H1 (cell line): ENCODE measurements at regions not wholly inside any gene's neighbourhood (a gene's known extent, or its start where the extent isn't known, plus 50 kb on each side); places are given as distances from the start of the nearest gene placed in this dataset.

ENCODE experiments used
- CTCF ChIA-PET: fragments of 300-600 bp; sonication (Branson Sonifier 250); formaldehyde crosslinking; loops from one replicate; lab custom pipeline; 2021; ENCODE audit not compliant: partially characterized antibody; lab: Charles Lee
- POLR2A ChIA-PET: fragments of 300-600 bp; sonication (Branson Sonifier 250); formaldehyde crosslinking; loops from one replicate; lab custom pipeline; 2021; ENCODE audit warnings: inconsistent platforms; ENCODE audit not compliant: partially characterized antibody; lab: Charles Lee
- DNase-seq, 2 experiments: peaks; one replicate each; pipeline versions ENCODE4 v3.0.0 to v3.0.0-alpha.2; 2010 to 2022; ENCODE audit warnings: low spot score in 2 of 2, low read depth in 1 of 2, mixed read lengths in 1 of 2
- FAIRE-seq: peaks from 2 replicates; lab custom pipeline; 2011; peaks lifted over from hg19 to GRCh38; lab: Jason Lieb, UNC
- H2AFZ ChIP-seq: 2 replicates; pipeline ENCODE4 v1.8.1; 2012; ENCODE audit warnings: low read length, inconsistent platforms
- H2AK5ac ChIP-seq: 2 replicates; pipeline ENCODE4 v1.6.1; 2013; ENCODE audit warnings: low read depth, low read length
- H2BK120ac ChIP-seq: replicated peaks from 2 replicates; pipeline ENCODE3; 2013; ENCODE audit warnings: low read depth, low read length, inconsistent platforms
- H2BK12ac ChIP-seq: 2 replicates; pipeline ENCODE4 v1.6.1; 2013; ENCODE audit warnings: low read depth, low read length
- H2BK15ac ChIP-seq: 2 replicates; pipeline ENCODE4 v1.6.1; 2013; ENCODE audit warnings: low read length
- H2BK20ac ChIP-seq: 2 replicates; pipeline ENCODE4 v1.6.1; 2013; ENCODE audit warnings: low read length
- H2BK5ac ChIP-seq: 2 replicates; pipeline ENCODE4 v1.6.1; 2013; ENCODE audit warnings: low read depth, low read length
- H3K14ac ChIP-seq: 2 replicates; pipeline ENCODE4 v1.6.1; 2013; ENCODE audit warnings: inconsistent platforms; ENCODE audit not compliant: insufficient read length
- H3K18ac ChIP-seq: 2 replicates; pipeline ENCODE4 v1.6.1; 2013; ENCODE audit warnings: low read length; ENCODE audit errors: extremely low read depth
- H3K23ac ChIP-seq: 2 replicates; pipeline ENCODE4 v1.6.1; 2013; ENCODE audit warnings: inconsistent platforms; ENCODE audit not compliant: insufficient read length
- H3K23me2 ChIP-seq: 2 replicates; pipeline ENCODE4 v1.6.1; 2013; ENCODE audit warnings: low read depth, low read length
- H3K27ac ChIP-seq: 2 replicates; pipeline ENCODE4 v1.6.1; 2011; ENCODE audit warnings: low read depth, low read length, inconsistent platforms
- H3K27me3 ChIP-seq, 4 experiments: replicated peaks in 1 of 4; 1 replicate in 1 of 4; 2 replicates in 3 of 4; pipeline versions ENCODE4 v1.6.1 to v1.8.1; 2011 to 2013; ENCODE audit warnings: low read length in 3 of 4, mild to moderate bottlenecking in 3 of 4, inconsistent platforms in 2 of 4, mixed read lengths in 2 of 4, moderate library complexity in 1 of 4; ENCODE audit not compliant: control insufficient read depth in 3 of 4, insufficient read depth in 3 of 4; ENCODE audit errors: extremely low read depth in 1 of 4
- H3K36me3 ChIP-seq, 4 experiments: 2 replicates each; pipeline versions ENCODE4 v1.6.1 to v1.8.1; 2011 to 2013; ENCODE audit warnings: mild to moderate bottlenecking in 4 of 4, low read length in 3 of 4, moderate library complexity in 2 of 4, control low read depth in 1 of 4, inconsistent platforms in 1 of 4; ENCODE audit not compliant: insufficient read depth in 4 of 4, control insufficient read depth in 2 of 4
- H3K4ac ChIP-seq: replicated peaks from 2 replicates; pipeline ENCODE3; 2013; ENCODE audit warnings: low read length, low read depth, mixed read lengths, inconsistent platforms; ENCODE audit not compliant: insufficient read length
- H3K4me1 ChIP-seq, 4 experiments: replicated peaks in 1 of 4; 1 replicate in 1 of 4; 2 replicates in 3 of 4; pipeline versions ENCODE4 v1.6.1 to v1.8.1; 2011 to 2013; ENCODE audit warnings: low read length in 3 of 4, inconsistent platforms in 2 of 4, mixed read lengths in 1 of 4; ENCODE audit not compliant: insufficient read depth in 4 of 4, control insufficient read depth in 3 of 4
- H3K4me2 ChIP-seq, 2 experiments: 2 replicates each; pipeline versions ENCODE4 v1.6.1 to v1.8.1; 2011 to 2013; ENCODE audit warnings: low read depth in 2 of 2, low read length in 2 of 2, control low read depth in 1 of 2, inconsistent platforms in 1 of 2, mild to moderate bottlenecking in 1 of 2; ENCODE audit not compliant: insufficient read depth in 1 of 2
- H3K4me3 ChIP-seq, 4 experiments: fragments of 200-600, 300-600 bp in 1 of 4; sonication (generic), shearing (Covaris generic), sonication (Bioruptor Twin) in 1 of 4; 2 replicates each; pipeline versions ENCODE4 v1.5.1 to v1.8.1; 2011 to 2016; ENCODE audit warnings: low read length in 4 of 4, low read depth in 3 of 4, control low read depth in 2 of 4, inconsistent platforms in 2 of 4, mild to moderate bottlenecking in 2 of 4, mixed read lengths in 1 of 4, moderate library complexity in 1 of 4; ENCODE audit not compliant: insufficient read depth in 2 of 4; ENCODE audit errors: extremely low read depth in 1 of 4
- H3K56ac ChIP-seq: replicated peaks from 2 replicates; pipeline ENCODE3; 2013; ENCODE audit warnings: low read depth, mild to moderate bottlenecking, mixed read lengths, low read length, inconsistent platforms; ENCODE audit not compliant: insufficient read length
- H3K79me1 ChIP-seq: 2 replicates; pipeline ENCODE4 v1.6.1; 2013; ENCODE audit warnings: low read depth, low read length, control low read depth
- H3K79me2 ChIP-seq, 2 experiments: 2 replicates each; pipeline versions ENCODE4 v1.6.1 to v1.8.1; 2012 to 2013; ENCODE audit warnings: low read length in 2 of 2, mild to moderate bottlenecking in 2 of 2, inconsistent platforms in 1 of 2; ENCODE audit not compliant: insufficient read depth in 2 of 2, control insufficient read depth in 1 of 2
- H3K9ac ChIP-seq, 4 experiments: replicated peaks in 1 of 4; 1 replicate in 1 of 4; 2 replicates in 3 of 4; pipeline versions ENCODE4 v1.6.1 to v1.8.1; 2011 to 2013; ENCODE audit warnings: low read depth in 3 of 4, low read length in 3 of 4, control low read depth in 2 of 4, mild to moderate bottlenecking in 2 of 4, moderate library complexity in 2 of 4, inconsistent platforms in 1 of 4; ENCODE audit errors: extremely low read depth in 1 of 4
- H3K9me3 ChIP-seq, 2 experiments: 2 replicates each; pipeline versions ENCODE4 v1.6.1 to v1.8.1; 2012 to 2013; ENCODE audit warnings: mild to moderate bottlenecking in 2 of 2, moderate library complexity in 2 of 2, control low read depth in 1 of 2, inconsistent platforms in 1 of 2, low read depth in 1 of 2, low read length in 1 of 2, mixed read lengths in 1 of 2; ENCODE audit not compliant: insufficient read depth in 2 of 2
- H4K20me1 ChIP-seq, 2 experiments: replicated peaks in 1 of 2; 2 replicates each; pipeline versions ENCODE3 to v1.8.1; 2011 to 2013; ENCODE audit warnings: inconsistent platforms in 2 of 2, low read length in 2 of 2, mild to moderate bottlenecking in 1 of 2; ENCODE audit not compliant: insufficient read depth in 2 of 2, control insufficient read depth in 1 of 2
- H4K5ac ChIP-seq: 2 replicates; pipeline ENCODE4 v1.6.1; 2013; ENCODE audit warnings: low read length, low read depth, mixed read lengths, inconsistent platforms; ENCODE audit not compliant: insufficient read length
- H4K8ac ChIP-seq: 2 replicates; pipeline ENCODE4 v1.8.0; 2013; ENCODE audit warnings: mild to moderate bottlenecking, moderate library complexity, low read length, inconsistent platforms; ENCODE audit not compliant: insufficient read depth; ENCODE audit errors: extremely low read depth
- H4K91ac ChIP-seq: replicated peaks from 2 replicates; pipeline ENCODE3; 2013; ENCODE audit warnings: low read length, mixed read lengths, inconsistent platforms; ENCODE audit not compliant: insufficient read length
- POLR2A ChIP-seq, 2 experiments: IDR thresholded peaks; 1 replicate in 1 of 2; 2 replicates in 1 of 2; pipeline ENCODE4 v1.6.1; 2011; ENCODE audit warnings: low read depth in 2 of 2, low read length in 2 of 2, mild to moderate bottlenecking in 2 of 2; ENCODE audit errors: control extremely low read depth in 1 of 2
- POU5F1 ChIP-seq: IDR thresholded peaks from 2 replicates; pipeline ENCODE4 v1.6.1; 2011; ENCODE audit warnings: low read depth, mild to moderate bottlenecking, low read length, moderate library complexity
- RXRA ChIP-seq: IDR thresholded peaks from 2 replicates; pipeline ENCODE4 v1.6.1; 2011; ENCODE audit warnings: low read depth, mild to moderate bottlenecking, low read length, moderate library complexity; ENCODE audit not compliant: insufficient read depth
- SIRT6 ChIP-seq: IDR thresholded peaks from one replicate; pipeline ENCODE4 v1.7.1; 2012; ENCODE audit warnings: low read length, inconsistent platforms
- SP1 ChIP-seq: IDR thresholded peaks from 2 replicates; pipeline ENCODE4 v1.6.1; 2011; ENCODE audit warnings: low read depth, low read length
- ZNF274 ChIP-seq: IDR thresholded peaks from 2 replicates; pipeline ENCODE4 v1.7.0; 2012; ENCODE audit warnings: low read length, borderline replicate concordance; ENCODE audit errors: extremely low read depth
- WGBS, 2 experiments: shearing (Covaris generic) in 1 of 2; methylation state at CpG; one replicate each; pipeline versions ENCODE4 v1.1.6 to v1.1.7; 2013 to 2015; ENCODE audit warnings: low lambda C conversion rate in 2 of 2, mixed read lengths in 2 of 2, inconsistent platforms in 1 of 2, low coverage in 1 of 2, missing lambda C conversion rate in 1 of 2; ENCODE audit not compliant: insufficient replicate concordance in 2 of 2, insufficient coverage in 1 of 2, insufficient read length in 1 of 2; ENCODE audit errors: extremely low coverage in 1 of 2, missing lambda C conversion rate in 1 of 2; 5-methylcytosine and 5-hydroxymethylcytosine counted together

- H2AK5ac ChIP-seq: no peak overlapping the region
- H2BK20ac ChIP-seq: no peak overlapping the region
- H3K23ac ChIP-seq: no peak overlapping the region
- H2BK15ac ChIP-seq: no peak overlapping the region
- no peak overlapping the region for H4K5ac ChIP-seq
- no peak for FAIRE-seq
- H3K56ac ChIP-seq: no peak overlapping the region
- no peak overlapping the region for H3K4me3 ChIP-seq
- no peak overlapping the region for H2BK5ac ChIP-seq
- H3K79me2 ChIP-seq: no peaks in the 10 kb centered on the region
- H3K18ac ChIP-seq: no peak overlapping the region
- no peak overlapping the region for H3K27ac ChIP-seq
- H3K4me1 ChIP-seq: no peaks in the 10 kb centered on the region
- ChIA-PET CTCF (no interaction called here), POLR2A (no interaction called here)
- no peak overlapping the region for H3K4ac ChIP-seq
- H2BK120ac ChIP-seq: no peak overlapping the region
- no peak overlapping the region for H4K8ac ChIP-seq
- H4K20me1 ChIP-seq: no peaks in the 10 kb centered on the region
- H4K91ac ChIP-seq: no peak overlapping the region
- 85% methylated on average over 1 of the region's 1 CpG; no CpG with 5 or more reads in 1 of the 2 experiments for WGBS, 2 experiments
- H3K27me3 ChIP-seq: no peaks in the 10 kb centered on the region
- DNase-seq: no peak
- H3K14ac ChIP-seq: no peak overlapping the region
- TF ChIP-seq RXRA: no peak
- no peak for TF ChIP-seq SIRT6
- no peak for TF ChIP-seq POLR2A (IDR thresholded peaks at IDR 0.05; ENCODE audit: control extremely low read depth in 1 of 2, low read depth in 2 of 2, low read length in 2 of 2)
- TF ChIP-seq POU5F1: no peak
- no peak for TF ChIP-seq SP1
- TF ChIP-seq ZNF274: no peak
- no peaks in the 10 kb centered on the region for H3K79me1 ChIP-seq
- H2BK12ac ChIP-seq: no peak overlapping the region
- no peaks in the 10 kb centered on the region for H3K9me3 ChIP-seq
- H3K9ac ChIP-seq: no peak overlapping the region
- H3K36me3 ChIP-seq: no peaks in the 10 kb centered on the region
- H2AFZ ChIP-seq: no peak overlapping the region
- no peak overlapping the region for H3K4me2 ChIP-seq
- H3K23me2 ChIP-seq: no peaks in the 10 kb centered on the region
These were observed 685.1 kb upstream of the SLC8A1 start for GRCh38 chr2:41137031-41137430.
